GM18505 (cell line): ENCODE measurements at regions not wholly inside any gene's neighbourhood (a gene's known extent, or its start where the extent isn't known, plus 50 kb on each side); places are given as distances from the start of the nearest gene placed in this dataset.

ENCODE experiments used
- ATAC-seq: cut with Tn5 transposase; IDR thresholded peaks from one replicate; pipeline ENCODE4 v1.9.1; 2021; ENCODE audit not compliant: unreplicated experiment
- POLR2A ChIP-seq: IDR thresholded peaks from 4 replicates; pipeline ENCODE4 v1.6.1; 2011; ENCODE audit warnings: borderline replicate concordance; ENCODE audit not compliant: insufficient read depth, insufficient read length; ENCODE audit errors: extremely low read depth

GRCh38 chr14:44589180-44589579 lies 82.1 kb upstream of the FSCB start:
- TF ChIP-seq POLR2A, result no peak

DNA sequence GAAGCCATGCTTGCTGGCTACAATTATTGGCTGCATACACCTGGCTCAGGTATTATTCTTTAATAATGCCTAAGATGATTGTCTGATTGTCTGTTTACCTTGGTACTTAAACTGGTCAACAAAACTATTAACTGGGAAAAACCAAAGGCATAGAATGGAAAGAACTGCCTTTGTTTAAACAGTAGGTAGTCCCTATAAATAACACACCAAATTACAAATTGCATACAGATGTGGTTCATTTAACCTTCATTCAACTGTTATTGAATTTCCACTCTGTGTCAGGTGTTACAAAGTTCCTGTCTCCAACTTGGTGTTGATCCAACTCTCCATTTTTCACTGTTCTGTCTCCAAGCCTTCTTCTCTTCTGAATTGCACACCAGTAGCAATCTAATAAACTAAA lies 79.8 kb upstream of the FSCB start:
- ATAC-seq, result no peak
- TF ChIP-seq POLR2A, result no peak

More at GRCh38 chr14:44589180-44589579, 82.1 kb upstream of the FSCB start:
- ATAC-seq, result no peak

DNA sequence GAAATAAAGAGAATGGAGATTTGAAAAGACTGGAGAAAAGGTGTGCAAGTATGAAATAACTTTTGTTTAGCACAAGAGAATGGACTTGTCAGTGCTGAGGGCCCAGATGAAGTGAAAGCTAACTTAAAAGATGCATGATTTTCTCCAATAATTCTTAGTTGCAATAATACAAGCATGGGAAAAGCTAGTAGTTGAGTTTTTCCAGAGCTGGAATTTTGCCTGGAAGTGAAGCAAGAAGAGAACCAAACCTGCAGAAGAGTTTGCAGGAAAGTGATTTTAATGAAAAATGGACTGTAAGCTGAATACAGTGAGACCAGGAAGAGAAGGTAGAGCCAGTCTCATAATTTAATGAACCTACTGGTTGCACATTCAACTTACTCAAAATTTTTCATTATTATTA lies 69.3 kb upstream of the FSCB start:
- ATAC-seq, result no peak
- no peak for TF ChIP-seq POLR2A

DNA sequence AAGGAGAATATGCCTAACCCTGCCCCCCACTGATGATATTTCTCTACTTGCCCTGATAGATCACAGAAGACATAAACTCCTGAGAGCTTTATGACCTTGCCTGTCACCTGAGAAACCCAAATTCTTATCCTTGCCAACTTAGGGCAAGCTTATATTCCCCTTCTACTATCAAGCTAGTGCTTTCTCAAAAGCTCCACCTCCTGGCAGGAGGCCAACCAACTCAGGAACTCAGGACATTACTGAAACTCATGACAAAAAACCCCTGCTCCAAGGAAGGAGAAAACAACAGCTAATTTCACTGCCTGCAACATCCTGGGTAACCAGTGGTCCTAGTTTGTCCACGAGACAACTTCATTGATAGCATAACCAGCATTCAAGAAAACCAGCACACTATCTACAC lies 60.9 kb upstream of the FSCB start:
- no peak for TF ChIP-seq POLR2A
- no peak for ATAC-seq

DNA sequence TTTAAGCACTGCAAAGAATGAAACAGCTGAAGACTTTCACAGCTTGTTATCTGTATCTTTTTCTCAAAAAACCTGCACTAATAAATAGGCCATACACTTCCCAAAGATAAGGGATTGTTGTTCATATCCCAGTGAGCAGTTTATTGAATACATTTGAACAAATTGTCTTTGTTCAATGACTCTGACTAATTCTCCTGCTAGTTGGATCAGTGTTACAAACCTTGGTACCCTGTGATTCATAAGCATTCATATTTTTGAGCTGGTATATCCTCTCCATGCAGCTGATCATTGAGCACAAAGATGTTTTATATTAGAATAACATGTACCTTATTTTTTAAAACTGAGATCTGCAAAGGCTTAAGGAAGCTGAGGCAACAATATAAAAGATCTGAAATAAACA lies 58.9 kb upstream of the FSCB start:
- no peak for ATAC-seq
- no peak for TF ChIP-seq POLR2A

DNA sequence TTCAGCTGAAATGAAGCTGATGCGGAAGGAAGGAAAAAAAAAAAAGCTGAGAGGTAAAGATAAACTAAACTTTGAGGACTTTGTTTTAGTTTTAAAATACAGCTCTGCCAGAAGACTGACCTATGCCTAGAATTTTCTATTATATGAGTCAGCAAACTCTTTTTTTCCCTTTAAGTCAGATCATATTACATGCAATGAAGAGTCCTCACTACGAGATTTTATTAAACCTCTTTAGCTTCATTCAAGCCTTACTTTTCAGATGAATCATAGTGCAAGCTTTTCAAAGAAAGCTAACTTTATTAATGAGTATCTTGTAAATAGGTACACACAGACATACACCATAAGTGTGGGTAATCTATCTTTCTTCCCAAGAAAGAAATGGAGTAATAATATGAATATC lies 57.8 kb upstream of the FSCB start:
- no peak for ATAC-seq
- no peak for TF ChIP-seq POLR2A
